ENCODE measurements at regions not wholly inside any gene's neighbourhood (a gene's known extent, or its start where the extent isn't known, plus 50 kb on each side); places are given as distances from the start of the nearest gene placed in this dataset.
A peak's percentile ranks its signal among the peaks of the same experiment; 100 is the strongest.

DNA sequence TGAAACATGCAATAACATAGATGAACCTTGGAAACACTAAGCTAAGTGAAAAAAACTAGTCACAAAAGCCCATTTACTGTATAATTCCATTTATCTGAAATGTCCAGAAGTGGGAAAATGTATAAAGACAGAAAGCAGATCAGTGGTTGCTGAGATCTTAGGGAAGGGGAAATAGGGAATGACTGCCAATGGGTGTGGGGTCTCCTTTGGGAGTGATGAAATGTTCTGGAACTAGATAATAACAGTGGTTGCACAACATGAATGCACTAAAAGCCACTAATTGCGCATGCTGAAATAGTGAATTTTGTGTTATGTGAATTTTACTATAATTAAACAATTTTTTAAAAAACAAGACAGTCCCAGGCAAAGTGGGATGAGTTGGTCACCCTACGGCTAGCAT, 472.8 kb downstream of the CCDC171 start:
- Mint-ChIP-seq H3K9me3 (peaks cover 4% of the 10 kb centered on the region), H3K4me3 (no peak overlapping the region), H3K36me3 (ENCODE audit: insufficient read depth) (no peaks in the 10 kb centered on the region), H3K4me1 (ENCODE audit: low read depth) (no peaks in the 10 kb centered on the region), H3K27me3 (ENCODE audit: low read depth) (no peaks in the 10 kb centered on the region)
- DNase-seq (no peak), ATAC-seq (no peak)

DNA sequence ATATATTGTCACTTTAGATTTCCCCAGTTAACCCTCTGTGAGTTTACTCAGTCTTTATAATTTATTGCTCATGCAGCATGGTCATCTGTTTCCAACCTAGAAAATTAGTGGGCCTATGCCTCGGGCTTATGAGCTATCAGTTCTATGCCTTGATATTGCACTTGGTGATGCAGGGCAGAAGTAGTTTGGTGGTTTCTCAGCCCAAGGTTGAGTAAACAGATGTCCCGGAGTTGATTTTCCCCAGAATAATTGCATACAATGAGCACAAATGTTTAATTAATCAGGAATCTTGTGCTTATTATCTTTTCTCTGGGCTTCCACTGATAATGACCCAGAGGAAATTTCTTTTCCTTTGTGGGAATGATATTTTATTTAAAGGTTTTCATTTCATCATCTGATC, 474.0 kb downstream of the CCDC171 start:
- Mint-ChIP-seq H3K9me3 (peaks cover 4% of the 10 kb centered on the region), H3K36me3 (ENCODE audit: insufficient read depth) (no peaks in the 10 kb centered on the region), H3K27me3 (ENCODE audit: low read depth) (no peaks in the 10 kb centered on the region), H3K4me1 (ENCODE audit: low read depth) (no peaks in the 10 kb centered on the region), H3K4me3 (no peak overlapping the region)
- ATAC-seq (no peak), DNase-seq (no peak)

DNA sequence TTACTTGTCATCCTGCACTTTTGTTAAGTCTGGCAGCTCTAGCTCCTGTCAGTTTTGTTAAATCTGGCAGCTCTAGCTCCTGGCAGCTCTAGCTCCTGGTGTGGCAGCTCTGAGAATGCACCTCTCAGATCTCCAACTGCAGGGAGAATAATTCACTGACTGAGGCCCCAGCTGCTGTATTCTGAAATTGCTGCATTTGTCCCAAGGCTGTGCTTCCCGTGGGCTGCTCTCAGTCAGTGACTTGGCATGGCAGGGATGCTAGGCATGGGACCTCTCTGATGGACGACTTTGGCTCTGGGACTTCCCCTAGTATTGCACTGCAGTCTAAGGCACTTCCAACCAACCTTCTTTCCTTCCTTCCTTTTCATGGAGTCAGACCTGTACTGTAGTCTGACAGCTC, 475.7 kb downstream of the CCDC171 start:
- Mint-ChIP-seq H3K4me3 (no peak overlapping the region), H3K9me3 (peaks cover 4% of the 10 kb centered on the region), H3K4me1 (ENCODE audit: low read depth) (no peaks in the 10 kb centered on the region), H3K27me3 (ENCODE audit: low read depth) (no peaks in the 10 kb centered on the region), H3K36me3 (ENCODE audit: insufficient read depth) (no peaks in the 10 kb centered on the region)
- no peak for ATAC-seq
- no peak for DNase-seq

DNA sequence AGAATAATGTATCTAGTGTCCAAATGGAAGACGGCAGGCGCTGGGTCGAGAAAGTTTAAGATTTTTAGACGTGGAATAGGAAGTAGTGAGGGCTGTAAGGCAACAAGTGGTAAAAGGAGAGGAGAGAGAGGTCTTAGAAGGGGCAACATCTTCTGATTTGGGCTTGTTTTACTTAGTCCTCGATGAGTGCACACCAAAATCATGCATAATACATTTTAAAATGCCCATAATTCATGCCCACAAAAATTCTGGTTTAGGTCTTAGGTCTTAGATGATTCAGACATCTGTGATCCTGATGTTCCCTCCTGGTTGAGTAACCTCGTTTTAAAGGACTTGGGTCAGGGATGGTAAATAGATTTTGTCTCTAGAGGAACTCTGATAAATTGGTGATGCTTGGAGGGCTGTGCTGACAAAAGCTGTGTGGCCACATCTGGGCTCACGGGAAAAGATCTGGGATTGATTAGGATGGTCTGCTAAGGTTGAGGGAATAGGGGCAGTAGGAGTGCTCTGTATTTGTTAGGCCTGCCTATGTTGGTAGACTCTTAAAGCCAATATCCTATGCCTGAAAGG, 476.3 kb downstream of the CCDC171 start:
- Mint-ChIP-seq H3K9me3 (peaks cover 4% of the 10 kb centered on the region), H3K4me1 (ENCODE audit: low read depth) (no peaks in the 10 kb centered on the region), H3K36me3 (ENCODE audit: insufficient read depth) (no peaks in the 10 kb centered on the region), H3K27me3 (ENCODE audit: low read depth) (no peaks in the 10 kb centered on the region), H3K4me3 (no peak overlapping the region)
- DNase-seq (no peak), ATAC-seq (no peak)

DNA sequence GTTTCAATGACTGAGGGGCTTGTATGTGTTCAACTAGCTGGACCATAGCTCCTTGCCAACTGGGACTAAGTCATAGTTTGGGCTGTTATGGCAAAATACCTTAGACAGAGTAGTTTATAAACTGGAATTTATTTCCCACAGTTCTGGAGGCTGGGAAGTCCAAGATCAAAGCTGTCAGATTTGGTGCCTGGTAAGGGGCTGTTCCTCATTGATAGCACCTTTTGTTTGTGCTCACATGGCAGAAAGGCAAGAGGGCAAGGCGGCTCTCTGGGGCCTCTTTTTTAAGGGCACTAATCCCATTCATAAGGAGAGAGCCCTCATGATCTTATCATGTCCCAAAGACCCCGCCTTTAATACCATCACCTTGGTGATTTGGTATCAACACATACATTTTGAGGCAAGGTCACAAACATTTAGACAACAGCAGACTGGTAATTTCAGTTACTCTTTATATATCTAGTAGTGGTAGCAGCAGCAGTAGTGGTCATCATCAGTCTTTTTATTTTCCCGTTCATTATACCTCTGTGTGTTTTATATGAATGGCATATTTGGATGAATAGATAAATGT, 477.0 kb downstream of the CCDC171 start:
- Mint-ChIP-seq H3K4me1 (ENCODE audit: low read depth) (no peaks in the 10 kb centered on the region), H3K9me3 (peaks cover 4% of the 10 kb centered on the region), H3K27me3 (ENCODE audit: low read depth) (no peaks in the 10 kb centered on the region), H3K4me3 (no peak overlapping the region), H3K36me3 (ENCODE audit: insufficient read depth) (no peaks in the 10 kb centered on the region)
- DNase-seq: no peak
- ATAC-seq: no peak

DNA sequence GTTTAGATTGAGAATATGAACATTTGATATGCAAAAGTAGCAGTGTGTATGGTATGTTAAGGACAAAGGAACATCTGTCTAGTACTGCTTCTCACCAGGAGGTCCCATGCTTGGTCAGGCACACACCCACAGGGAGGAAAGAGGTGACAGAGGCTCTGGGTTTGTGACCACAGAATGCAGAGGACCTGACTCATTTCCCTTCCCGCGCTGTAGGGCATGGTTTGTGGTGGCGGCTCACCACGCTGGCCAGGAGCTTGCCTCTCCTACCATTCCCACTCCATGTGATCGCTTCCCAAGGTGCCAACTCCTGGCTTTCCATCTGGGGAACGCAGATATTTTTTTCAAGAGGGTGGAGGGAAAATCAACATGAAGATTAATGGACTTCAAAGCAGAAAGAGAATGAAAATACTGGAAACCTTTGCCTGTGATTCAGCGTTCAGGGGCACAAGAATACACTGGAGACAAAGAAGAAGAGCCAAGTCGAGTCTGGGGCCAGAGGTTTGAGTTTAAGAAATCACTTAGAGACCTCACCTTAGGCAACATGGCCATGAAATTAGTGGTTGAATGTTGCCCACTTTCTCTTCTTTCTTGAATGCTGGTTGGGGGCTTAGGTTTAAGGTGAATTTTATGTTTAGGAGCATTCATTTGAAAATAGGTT, 477.8 kb downstream of the CCDC171 start:
- peak; percentile 48 to 71 for ATAC-seq
- DNase-seq: no peak
- Mint-ChIP-seq H3K4me3 (no peak overlapping the region), H3K4me1 (ENCODE audit: low read depth) (no peaks in the 10 kb centered on the region), H3K36me3 (ENCODE audit: insufficient read depth) (no peaks in the 10 kb centered on the region), H3K27me3 (ENCODE audit: low read depth) (no peaks in the 10 kb centered on the region), H3K9me3 (peaks cover 4% of the 10 kb centered on the region)

DNA sequence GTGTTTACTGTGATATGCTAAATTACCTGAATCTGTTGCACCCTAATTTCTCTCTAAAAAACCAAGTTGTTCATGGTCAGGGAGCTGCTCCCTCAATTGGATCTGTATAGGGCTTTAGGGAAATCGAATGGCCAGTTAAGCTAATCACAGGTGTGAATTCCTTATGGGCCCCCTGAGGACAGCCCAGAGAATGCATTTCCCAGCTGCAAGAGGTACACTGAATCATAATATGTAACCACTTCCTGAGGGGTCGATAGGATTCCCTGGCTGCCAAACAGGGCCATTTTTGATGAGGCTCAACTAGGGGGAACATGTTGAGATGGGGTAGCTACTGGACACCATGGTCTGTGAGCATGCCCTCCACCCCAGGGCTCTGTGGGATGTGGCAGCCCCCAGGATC, 478.6 kb downstream of the CCDC171 start:
- DNase-seq: no peak
- Mint-ChIP-seq H3K4me1 (ENCODE audit: low read depth) (no peaks in the 10 kb centered on the region), H3K4me3 (no peak overlapping the region), H3K9me3 (peaks cover 4% of the 10 kb centered on the region), H3K36me3 (ENCODE audit: insufficient read depth) (no peaks in the 10 kb centered on the region), H3K27me3 (ENCODE audit: low read depth) (no peaks in the 10 kb centered on the region)
- no peak for ATAC-seq

DNA sequence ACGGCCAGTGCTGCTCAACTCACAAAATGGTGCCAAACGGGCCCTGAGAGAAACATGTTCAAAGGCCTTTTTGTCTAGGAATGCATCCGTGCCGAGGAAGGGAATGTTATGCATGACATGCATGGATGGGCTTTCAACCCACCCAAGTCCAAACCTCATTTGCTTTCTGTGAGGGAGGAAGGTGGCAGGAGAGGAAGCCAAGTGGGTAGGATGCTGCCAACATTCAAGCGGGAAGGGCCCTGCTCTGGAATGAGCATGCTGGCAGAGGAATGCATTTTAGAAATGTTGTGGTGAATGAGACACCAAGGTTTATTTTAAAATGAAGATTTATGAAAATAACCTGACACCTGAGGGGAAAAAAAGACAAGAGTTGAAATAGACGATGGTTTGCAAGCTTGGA, 479.1 kb downstream of the CCDC171 start:
- no peaks in the 10 kb centered on the region for H3K27me3 Mint-ChIP-seq (ENCODE audit: low read depth)
- DNase-seq (no peak), ATAC-seq (no peak)
- no peak overlapping the region for H3K4me3 Mint-ChIP-seq
- H3K4me1 Mint-ChIP-seq (ENCODE audit: low read depth): no peaks in the 10 kb centered on the region
- H3K9me3 Mint-ChIP-seq: peaks cover 4% of the 10 kb centered on the region
- no peaks in the 10 kb centered on the region for H3K36me3 Mint-ChIP-seq (ENCODE audit: insufficient read depth)

DNA sequence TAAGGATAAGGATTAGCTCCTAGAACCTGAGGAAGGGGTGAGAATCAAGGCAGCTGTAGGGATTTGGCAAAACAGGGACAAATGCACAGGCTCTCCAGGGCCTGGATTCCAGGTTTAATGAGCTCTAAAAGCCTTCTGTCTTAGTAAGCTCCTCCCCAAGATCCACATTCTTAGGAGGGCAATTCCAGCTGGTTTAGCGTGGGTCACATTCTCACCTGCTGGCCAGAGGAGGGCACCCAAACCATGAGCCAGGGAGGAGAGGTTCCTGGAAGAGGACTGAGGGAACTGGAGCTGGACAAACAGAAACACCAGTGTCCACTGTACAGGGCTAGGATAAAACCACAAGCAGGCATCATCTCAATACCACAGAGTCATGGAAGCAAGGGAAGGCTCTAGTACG, 480.0 kb downstream of the CCDC171 start:
- peaks cover 4% of the 10 kb centered on the region for H3K9me3 Mint-ChIP-seq
- H3K36me3 Mint-ChIP-seq (ENCODE audit: insufficient read depth): no peaks in the 10 kb centered on the region
- H3K4me1 Mint-ChIP-seq (ENCODE audit: low read depth): no peaks in the 10 kb centered on the region
- no peak overlapping the region for H3K4me3 Mint-ChIP-seq
- DNase-seq (no peak), ATAC-seq (no peak)
- no peaks in the 10 kb centered on the region for H3K27me3 Mint-ChIP-seq (ENCODE audit: low read depth)

DNA sequence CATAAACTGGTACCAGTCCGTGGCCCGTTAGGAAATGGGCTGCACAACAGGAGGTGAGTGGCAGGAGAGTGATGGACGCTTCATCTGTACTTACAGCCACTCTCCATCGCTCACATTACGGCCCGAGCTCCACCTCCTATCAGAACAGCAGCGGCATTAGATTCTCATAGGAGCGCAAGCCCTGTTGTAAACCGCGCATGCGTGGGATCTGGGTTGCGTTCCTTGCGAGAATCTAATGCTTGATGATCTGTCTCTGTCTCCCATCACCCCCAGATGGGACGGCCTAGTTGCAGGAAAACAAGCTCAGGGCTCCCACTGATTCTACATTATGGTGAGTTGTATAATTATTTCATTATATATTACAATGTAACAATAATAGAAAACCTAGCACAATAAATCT, 480.4 kb downstream of the CCDC171 start:
- ATAC-seq (no peak), DNase-seq (no peak)
- H3K36me3 Mint-ChIP-seq (ENCODE audit: insufficient read depth): no peaks in the 10 kb centered on the region
- peaks cover 4% of the 10 kb centered on the region for H3K9me3 Mint-ChIP-seq
- H3K4me1 Mint-ChIP-seq (ENCODE audit: low read depth): no peaks in the 10 kb centered on the region
- no peak overlapping the region for H3K4me3 Mint-ChIP-seq
- no peaks in the 10 kb centered on the region for H3K27me3 Mint-ChIP-seq (ENCODE audit: low read depth)

DNA sequence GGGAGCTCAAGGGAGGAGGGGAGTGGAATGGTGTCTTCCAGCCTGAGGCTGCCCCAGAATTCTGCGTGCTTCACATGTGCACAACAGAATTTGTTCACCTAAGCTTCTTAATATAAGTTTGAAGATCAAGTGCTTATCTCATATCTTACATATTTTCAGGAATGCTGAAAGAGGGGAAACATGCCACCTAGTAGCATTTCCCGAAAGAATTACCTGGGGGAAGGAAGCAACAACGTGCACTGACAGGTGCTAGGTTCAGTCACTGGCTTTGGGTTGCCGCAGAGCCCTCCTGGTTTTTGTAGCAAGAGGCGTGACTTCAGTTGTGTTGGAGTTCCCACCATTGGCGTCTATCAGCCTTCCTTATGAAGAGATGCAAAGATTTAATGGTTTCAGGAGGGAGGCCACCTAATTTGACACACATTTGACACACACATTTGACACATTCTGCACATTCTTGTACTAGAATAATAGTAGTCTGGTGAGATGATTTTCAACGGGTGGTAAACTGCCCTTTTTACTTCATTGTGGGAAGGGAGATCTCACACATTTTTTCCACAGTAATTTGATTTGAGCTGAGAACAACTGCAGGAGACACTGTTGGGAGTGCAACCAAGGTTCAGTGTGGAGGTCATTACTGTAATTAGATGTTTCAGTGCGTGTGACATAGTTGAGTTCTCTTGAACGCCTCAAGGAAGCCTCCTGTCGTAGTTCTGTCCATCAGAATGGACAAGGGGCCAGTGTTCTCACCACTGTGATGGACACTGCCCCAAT, 481.3 kb downstream of the CCDC171 start:
- Mint-ChIP-seq H3K9me3 (peaks cover 4% of the 10 kb centered on the region), H3K27me3 (ENCODE audit: low read depth) (no peaks in the 10 kb centered on the region), H3K36me3 (ENCODE audit: insufficient read depth) (no peaks in the 10 kb centered on the region), H3K4me3 (no peak overlapping the region), H3K4me1 (ENCODE audit: low read depth) (no peaks in the 10 kb centered on the region)
- DNase-seq (no peak), ATAC-seq (no peak)

DNA sequence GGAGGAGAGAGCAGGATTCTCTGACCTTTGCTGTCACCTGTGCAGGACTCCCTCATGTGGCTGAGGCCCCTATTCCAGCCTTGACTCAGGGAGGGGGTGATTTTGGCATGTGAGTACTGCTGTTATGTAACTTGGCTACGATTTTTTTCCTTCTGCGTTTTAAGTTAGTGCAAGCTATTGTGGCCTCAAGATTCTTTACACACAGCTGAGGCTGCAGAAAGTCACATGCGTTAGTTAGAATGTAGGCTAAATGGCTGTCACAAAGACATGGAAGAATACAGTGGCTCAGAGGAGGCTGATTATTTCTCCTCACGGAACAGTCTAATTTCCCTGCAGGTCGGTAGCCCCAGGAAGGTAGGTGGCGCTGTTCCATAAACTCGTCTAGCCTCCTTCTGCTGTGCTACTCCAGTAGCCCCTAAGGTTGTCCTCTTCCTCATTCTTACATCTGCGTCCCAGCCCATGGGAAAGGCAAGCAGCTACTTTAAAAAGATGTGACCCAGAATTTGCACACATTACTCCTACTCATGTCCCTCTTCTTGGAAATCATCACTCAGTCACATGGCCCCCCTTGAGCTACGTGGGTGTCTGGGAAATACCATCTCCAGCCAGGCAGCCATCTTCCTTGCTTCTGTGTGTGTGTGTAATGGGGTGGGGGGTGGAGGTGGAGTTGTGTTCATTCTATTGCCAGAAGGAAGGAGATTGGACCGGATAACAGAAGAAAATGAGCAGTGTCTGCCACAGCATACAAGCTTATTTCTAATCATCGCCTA, 486.6 kb downstream of the CCDC171 start:
- no peaks in the 10 kb centered on the region for H3K9me3 Mint-ChIP-seq
- no peak overlapping the region for H3K4me3 Mint-ChIP-seq
- ATAC-seq (no peak), DNase-seq (no peak)
- no peaks in the 10 kb centered on the region for H3K4me1 Mint-ChIP-seq (ENCODE audit: low read depth)
- H3K27me3 Mint-ChIP-seq (ENCODE audit: low read depth): no peaks in the 10 kb centered on the region
- H3K36me3 Mint-ChIP-seq (ENCODE audit: insufficient read depth): no peaks in the 10 kb centered on the region

DNA sequence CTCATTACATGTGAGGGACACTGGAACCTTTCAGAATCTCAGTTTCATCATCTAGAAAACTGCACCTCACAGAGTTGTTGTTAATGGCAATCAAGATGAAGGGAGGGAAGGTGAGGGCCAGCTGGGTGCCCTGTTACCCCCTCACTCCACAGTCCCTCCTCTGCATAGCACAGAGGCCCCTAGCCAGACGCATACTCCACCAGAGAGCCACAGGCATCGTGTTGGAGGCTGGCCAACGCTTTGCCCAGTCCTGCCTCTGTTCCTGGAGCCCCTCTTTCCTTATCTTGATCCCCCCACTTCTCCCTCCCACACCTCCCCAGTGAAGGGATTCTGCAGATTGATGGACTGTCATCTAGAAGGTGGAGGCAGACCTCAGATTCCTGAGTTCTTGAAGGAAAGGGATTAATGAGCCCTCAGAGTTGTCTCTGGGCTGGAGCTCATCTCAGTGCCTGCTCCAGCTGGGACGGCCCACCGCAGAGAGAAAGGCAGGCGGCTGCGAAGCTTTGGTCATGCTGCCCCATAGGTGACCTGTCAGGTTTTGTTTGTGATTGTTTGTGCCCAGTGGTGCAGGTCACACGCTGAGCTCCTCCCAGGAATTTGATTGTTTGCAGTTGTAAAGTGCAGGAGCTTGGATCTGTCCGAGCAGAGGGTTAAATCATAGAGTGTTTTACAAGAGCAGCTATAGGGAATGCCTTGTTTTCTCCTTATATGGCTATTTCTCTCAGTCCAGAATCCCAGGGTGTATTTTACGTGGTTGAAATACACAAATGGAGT, 487.3 kb downstream of the CCDC171 start:
- H3K4me3 Mint-ChIP-seq: no peak overlapping the region
- H3K27me3 Mint-ChIP-seq (ENCODE audit: low read depth): no peaks in the 10 kb centered on the region
- no peak for ATAC-seq
- no peaks in the 10 kb centered on the region for H3K9me3 Mint-ChIP-seq
- no peaks in the 10 kb centered on the region for H3K4me1 Mint-ChIP-seq (ENCODE audit: low read depth)
- no peak for DNase-seq
- no peaks in the 10 kb centered on the region for H3K36me3 Mint-ChIP-seq (ENCODE audit: insufficient read depth)

All from activated T-cell treated with anti-CD3 and anti-CD28 coated beads, Interleukin-2, amount 50 U/mL, for 4 hours (primary cell).